ENCODE measurements at regions not wholly inside any gene's neighbourhood (a gene's known extent, or its start where the extent isn't known, plus 50 kb on each side); places are given as distances from the start of the nearest gene placed in this dataset.
A peak's percentile ranks its signal among the peaks of the same experiment; 100 is the strongest.
"Not testable (repeated sequence)": the region's sequence is repeated elsewhere in the genome, so short reads cannot be mapped to it uniquely, and the experiment has no call there.

GRCh38 chr12:131636940-131637750, 73.7 kb upstream of the SFSWAP start:
- in situ Hi-C loops (cut with HindIII; ENCODE audit: low pct_unique_long_range_greater_than_20kb, low sequenced_read_pairs), result no loop called here
- DNase-seq (ENCODE audit: low read depth in 1 of 2, low spot score in 1 of 2), result no peak
- no peak for TF ChIP-seq JUND (IDR thresholded peaks at IDR 0.05; ENCODE audit: low read depth)

DNA sequence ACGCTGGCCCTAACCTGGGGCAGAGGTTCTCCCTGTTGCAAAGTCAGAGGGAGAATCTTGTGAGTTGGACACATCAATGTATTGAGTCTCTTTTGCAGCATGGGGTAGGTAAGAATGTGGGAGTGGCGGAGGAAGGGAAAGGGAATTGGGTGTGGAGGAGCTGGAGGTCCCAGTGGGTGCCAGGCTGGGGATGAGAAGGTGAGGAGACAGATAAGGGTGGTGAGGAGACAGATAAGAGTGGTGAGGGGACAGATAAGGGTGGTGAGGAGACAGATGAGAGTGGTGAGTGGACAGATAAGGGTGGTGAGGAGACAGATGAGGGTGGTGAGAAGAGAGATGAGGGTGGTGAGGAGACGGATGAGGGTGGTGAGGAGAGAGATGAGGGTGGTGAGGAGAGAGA, 72.9 kb upstream of the SFSWAP start:
- no peak for TF ChIP-seq JUND (IDR thresholded peaks at IDR 0.05; ENCODE audit: low read depth)
- no peak for DNase-seq (ENCODE audit: low read depth in 1 of 2, low spot score in 1 of 2)
- in situ Hi-C loops (cut with HindIII; ENCODE audit: low pct_unique_long_range_greater_than_20kb, low sequenced_read_pairs), result no loop called here

DNA sequence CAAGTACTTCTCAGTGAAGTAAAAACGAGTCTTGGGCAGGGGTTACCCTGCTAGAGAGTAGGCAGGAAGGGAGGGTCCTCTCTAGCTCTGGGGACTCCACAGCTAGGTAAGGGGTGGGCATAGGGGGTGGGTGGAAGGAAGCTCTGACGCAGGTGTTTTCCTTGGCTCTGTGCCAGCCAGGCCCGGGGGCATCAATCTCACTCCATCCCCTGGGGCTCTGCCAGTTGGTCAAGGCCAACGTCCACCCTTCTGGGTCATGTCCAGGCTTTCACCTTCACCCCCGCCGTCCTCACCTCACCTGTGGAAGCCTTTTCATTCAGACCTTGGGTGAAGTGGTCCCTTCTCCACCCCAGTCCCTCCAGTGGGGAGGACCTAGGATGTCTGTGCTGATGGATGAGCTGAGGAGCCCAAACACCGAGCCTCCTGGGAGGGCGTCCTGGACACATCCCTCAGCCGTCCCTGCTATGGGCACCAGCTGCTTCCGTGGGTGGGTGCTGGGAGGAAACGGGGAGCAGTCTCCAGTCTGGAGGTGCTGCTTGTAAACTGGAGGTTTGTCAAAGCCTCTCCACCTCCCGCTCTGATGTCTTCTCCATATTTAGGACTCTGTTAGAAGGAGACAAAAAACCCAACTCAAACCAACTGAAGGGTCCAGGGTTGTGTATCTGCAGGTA, 71.5 kb upstream of the SFSWAP start:
- TF ChIP-seq JUND (IDR thresholded peaks at IDR 0.05; ENCODE audit: low read depth), result no peak
- in situ Hi-C loops (cut with HindIII; ENCODE audit: low pct_unique_long_range_greater_than_20kb, low sequenced_read_pairs), result no loop called here
- no peak for DNase-seq (ENCODE audit: low read depth in 1 of 2, low spot score in 1 of 2)

DNA sequence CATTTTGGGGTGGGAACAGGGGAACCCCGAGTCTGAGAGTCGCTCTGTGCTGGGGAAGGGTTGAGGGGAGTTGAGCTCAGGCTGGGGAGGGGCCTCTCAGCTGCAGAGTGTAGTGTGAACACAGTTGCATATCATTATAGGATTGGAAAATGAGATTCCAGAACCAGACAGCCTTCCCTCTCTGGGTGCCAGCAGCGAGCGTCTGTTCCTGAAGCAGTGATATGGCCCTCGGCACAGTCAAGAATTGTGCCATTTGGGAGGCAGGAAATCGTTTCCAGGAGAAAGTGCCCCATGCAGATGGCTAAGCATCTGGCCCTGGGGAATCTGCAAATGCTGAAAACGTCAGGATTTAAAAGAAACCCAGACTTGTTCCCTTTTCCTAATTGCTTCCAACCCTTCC, 70.4 kb upstream of the SFSWAP start:
- in situ Hi-C loops (cut with HindIII; ENCODE audit: low pct_unique_long_range_greater_than_20kb, low sequenced_read_pairs), result no loop called here
- TF ChIP-seq JUND (IDR thresholded peaks at IDR 0.05; ENCODE audit: low read depth), result no peak
- no peak for DNase-seq (ENCODE audit: low read depth in 1 of 2, low spot score in 1 of 2)

- DNase-seq (ENCODE audit: low read depth in 1 of 2, low spot score in 1 of 2), result no peak
- TF ChIP-seq JUND (IDR thresholded peaks at IDR 0.05; ENCODE audit: low read depth), result no peak
- in situ Hi-C loops (cut with HindIII; ENCODE audit: low pct_unique_long_range_greater_than_20kb, low sequenced_read_pairs), result no loop called here
These were observed 69.6 kb upstream of the SFSWAP start for GRCh38 chr12:131641315-131641714.

DNA sequence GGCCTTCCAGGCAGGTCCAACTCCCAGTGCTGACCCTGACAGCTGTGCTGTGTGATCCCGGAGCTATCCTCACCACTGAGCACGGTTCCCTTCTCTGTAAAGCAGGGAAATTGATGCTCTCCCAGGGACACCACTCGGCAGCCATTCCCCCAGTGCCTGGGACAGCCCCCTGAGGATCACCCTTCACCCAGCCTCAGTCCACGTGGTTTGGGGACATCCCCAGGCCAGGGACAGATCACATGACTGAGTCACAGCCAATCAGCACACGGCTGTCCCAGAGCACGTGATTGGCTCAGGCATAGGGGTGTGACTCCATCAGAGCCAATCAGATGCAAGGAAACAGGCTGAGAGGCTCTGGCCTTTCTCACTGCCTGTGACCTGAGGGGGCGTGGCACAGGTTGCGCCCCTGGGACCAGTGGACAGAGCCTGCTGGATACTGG, 68.8 kb upstream of the SFSWAP start:
- no peak for TF ChIP-seq JUND (IDR thresholded peaks at IDR 0.05; ENCODE audit: low read depth)
- peak in 1 of 2 experiments; percentile 32 for DNase-seq (ENCODE audit: low read depth in 1 of 2, low spot score in 1 of 2)
- in situ Hi-C loops (cut with HindIII; ENCODE audit: low pct_unique_long_range_greater_than_20kb, low sequenced_read_pairs), result no loop called here

DNA sequence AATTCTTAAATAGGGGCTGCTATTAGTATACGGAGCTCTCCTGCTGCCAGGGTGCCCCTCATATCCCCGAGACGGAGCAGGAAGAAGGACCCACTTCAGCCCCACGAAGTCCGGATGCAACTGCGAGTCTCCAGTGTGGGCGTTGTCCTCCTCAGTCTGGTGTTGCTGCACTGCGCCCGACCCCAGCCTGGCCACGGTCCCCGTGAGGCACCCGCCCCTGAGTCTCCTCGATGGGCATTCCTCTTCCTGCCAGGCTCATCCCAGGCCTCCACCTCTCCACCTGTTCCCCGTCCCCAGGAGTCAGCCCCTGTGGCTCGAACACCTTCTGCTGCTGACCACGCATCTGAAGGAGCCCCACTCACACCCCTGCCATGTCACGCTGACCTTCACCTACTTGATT, 68.1 kb upstream of the SFSWAP start:
- in situ Hi-C loops (cut with HindIII; ENCODE audit: low pct_unique_long_range_greater_than_20kb, low sequenced_read_pairs), result no loop called here
- no peak for DNase-seq (ENCODE audit: low read depth in 1 of 2, low spot score in 1 of 2)
- TF ChIP-seq JUND (IDR thresholded peaks at IDR 0.05; ENCODE audit: low read depth), result no peak

DNA sequence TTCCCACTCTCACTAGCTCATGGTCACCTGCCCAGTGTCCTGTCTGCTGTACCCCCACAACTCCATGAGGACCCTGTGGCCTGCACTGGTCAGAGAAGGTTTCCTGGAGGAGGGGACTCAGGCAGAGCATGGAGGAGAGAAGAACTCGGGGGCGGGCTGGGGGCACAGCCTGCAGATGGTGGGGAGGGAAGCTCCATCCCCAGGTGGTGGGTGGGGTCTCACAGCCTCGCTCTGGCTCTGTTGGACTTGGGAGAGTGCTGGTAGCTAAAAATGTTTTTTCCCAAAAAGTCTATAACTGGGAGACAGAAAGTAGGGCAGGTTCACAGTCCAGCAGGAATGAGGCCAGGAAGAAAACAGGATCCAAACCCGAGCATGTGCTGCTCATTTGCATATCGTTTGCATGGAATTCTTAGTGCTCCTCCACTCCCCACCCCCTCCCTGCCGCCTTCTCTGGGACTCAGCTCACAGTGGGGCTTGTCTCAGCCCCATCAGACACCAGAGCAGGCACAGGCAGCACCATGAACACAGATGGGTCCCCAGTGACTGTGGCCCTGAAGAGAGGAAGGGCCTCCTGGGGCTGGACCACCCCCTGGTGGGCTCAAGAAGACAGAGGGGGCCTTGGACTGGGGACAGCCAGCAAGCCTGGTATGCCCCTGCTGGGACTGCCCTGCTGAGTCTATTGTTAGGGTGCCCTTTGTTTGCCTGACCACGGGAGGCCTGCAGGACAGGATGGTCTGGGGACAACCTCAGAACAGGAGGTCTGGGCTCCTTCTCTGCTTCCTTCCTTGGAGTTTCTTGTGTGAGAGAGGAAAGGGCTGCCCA, 67.0 kb upstream of the SFSWAP start:
- no peak for TF ChIP-seq JUND (IDR thresholded peaks at IDR 0.05; ENCODE audit: low read depth)
- DNase-seq (ENCODE audit: low read depth in 1 of 2, low spot score in 1 of 2), result no peak
- in situ Hi-C loops (cut with HindIII; ENCODE audit: low pct_unique_long_range_greater_than_20kb, low sequenced_read_pairs), result no loop called here

DNA sequence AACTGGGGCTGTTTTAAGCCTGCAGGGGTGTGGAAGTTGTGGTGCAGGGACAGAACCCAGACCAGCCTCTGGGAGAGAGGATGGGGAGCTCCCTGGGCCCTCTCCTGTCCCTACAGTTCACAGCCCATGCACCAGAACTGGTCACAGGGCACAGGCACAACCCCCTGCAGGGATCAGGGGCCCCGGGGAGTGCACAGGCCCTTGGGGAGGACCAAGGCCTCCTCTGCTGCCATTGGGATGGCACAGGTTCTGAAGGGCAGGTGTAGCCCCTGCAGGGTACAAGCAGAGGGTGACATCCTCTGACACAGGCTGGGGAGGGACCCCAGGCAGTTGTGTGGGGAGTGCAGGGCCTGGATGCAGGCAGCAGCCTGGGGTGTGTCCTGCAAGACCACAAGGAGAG, 66.4 kb upstream of the SFSWAP start:
- no peak for TF ChIP-seq JUND (IDR thresholded peaks at IDR 0.05; ENCODE audit: low read depth)
- in situ Hi-C loops (cut with HindIII; ENCODE audit: low pct_unique_long_range_greater_than_20kb, low sequenced_read_pairs), result no loop called here

DNA sequence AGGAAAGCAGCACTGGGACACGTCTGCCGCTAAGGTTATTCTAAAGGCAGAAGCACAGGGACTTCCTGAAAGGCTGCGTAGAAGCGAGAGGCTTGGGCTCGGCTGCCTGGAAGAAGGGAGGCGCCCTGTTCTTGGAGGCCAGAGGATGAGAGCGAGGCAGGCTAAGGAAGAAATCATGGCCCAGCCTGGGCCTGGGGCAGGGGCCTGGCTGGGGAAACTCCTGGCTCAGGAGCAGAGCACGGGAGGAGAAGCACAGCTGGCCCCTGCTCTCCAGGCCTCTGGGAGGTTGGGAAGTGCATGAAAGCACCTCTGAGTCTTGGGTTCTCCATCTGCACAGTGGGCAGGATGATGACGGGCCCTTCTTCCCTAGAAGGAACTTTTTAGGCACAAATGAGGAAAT, 66.0 kb upstream of the SFSWAP start:
- in situ Hi-C loops (cut with HindIII; ENCODE audit: low pct_unique_long_range_greater_than_20kb, low sequenced_read_pairs); DNase-seq (ENCODE audit: low read depth in 1 of 2, low spot score in 1 of 2): not testable (repeated sequence)

More for the DNA sequence above, 66.4 kb upstream of the SFSWAP start:
- DNase-seq (ENCODE audit: low read depth in 1 of 2, low spot score in 1 of 2), result no peak

DNA sequence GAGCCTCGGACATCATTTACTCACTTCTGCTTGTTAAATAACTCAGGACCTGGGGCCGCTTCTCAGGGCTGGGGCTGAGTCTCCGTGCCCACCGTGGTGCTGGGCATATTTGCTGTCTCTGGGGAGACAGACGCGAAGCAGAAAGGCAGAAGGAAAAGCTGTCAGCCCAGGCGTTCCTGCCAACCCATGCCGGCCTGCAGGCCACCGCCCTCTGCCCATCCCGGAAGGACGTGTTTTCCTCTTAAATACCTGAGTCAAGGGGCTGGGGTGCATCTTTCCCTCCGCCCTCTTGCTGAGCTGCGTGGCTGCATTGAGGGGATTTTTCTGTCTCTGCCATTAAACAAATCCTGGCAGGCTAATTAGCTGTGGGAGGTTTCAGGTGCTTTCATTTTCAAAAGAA, 65.3 kb upstream of the SFSWAP start:
- DNase-seq (ENCODE audit: low read depth in 1 of 2, low spot score in 1 of 2); in situ Hi-C loops (cut with HindIII; ENCODE audit: low pct_unique_long_range_greater_than_20kb, low sequenced_read_pairs): not testable (repeated sequence)

DNA sequence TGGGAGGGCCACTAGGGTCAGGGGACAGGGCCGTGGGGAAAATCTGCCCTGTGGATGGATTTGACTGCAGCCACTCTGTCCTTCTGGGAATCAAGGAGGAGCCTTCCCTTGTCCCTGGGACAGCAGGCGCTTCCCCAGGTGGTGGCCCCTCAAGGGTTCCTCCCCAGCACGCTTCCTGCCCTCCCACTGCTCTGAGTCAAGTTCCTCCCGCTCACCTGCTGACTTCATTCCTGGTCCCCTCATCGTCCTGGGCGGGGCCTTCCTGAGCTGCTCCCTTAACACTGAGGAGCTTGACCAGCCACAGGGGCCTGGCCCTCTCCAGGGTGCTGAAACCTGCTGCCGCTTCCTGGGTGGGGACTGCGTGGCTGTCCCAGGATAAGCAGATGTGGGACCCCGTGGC, 64.4 kb upstream of the SFSWAP start:
- DNase-seq (ENCODE audit: low read depth in 1 of 2, low spot score in 1 of 2), result peak in 1 of 2 experiments; percentile 36
- in situ Hi-C loops (cut with HindIII; ENCODE audit: low pct_unique_long_range_greater_than_20kb, low sequenced_read_pairs), result not testable (repeated sequence)

- TF ChIP-seq JUND (IDR thresholded peaks at IDR 0.05; ENCODE audit: low read depth), result no peak
These were observed 63.2 kb upstream of the SFSWAP start for GRCh38 chr12:131647667-131648066.

DNA sequence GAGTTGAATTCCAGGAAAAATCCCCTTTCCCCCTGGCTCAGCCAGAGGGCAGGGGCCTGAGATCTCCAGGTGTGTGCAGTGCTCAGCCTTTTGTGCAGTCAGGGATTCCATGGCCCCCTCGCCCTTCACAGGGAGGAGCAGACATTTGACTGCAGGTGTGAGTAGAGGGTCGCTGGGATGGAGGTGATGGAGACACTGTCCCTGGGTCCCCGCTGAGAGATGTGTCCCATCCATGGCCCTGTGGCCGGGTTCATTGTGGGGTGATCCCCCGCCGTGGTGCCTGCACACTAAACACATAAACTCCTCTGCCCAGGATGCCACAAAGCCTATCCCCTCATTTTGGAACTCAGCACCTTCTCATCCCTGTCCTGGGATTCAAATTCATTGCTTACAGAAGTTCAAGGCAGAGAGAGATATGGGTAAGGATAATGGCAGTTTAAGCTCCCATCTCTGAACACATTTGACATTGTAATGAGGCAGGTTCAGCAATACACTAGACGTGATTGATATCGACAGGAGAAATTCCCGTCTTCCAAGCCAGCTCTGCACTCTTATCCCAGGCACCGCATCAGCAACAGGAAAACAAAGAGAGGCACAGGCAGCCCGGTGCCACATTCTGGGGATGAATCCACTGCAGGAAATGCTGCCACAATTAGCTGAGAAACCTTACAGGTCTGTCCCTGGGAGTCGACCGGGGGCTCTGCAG, 55.3 kb upstream of the SFSWAP start:
- DNase-seq (ENCODE audit: low read depth in 1 of 2, low spot score in 1 of 2); in situ Hi-C loops (cut with HindIII; ENCODE audit: low pct_unique_long_range_greater_than_20kb, low sequenced_read_pairs): not testable (repeated sequence)

More at GRCh38 chr12:131647667-131648066, 63.2 kb upstream of the SFSWAP start:
- in situ Hi-C loops (cut with HindIII; ENCODE audit: low pct_unique_long_range_greater_than_20kb, low sequenced_read_pairs), result no loop called here
- DNase-seq (ENCODE audit: low read depth in 1 of 2, low spot score in 1 of 2), result no peak

- in situ Hi-C loops (cut with HindIII; ENCODE audit: low pct_unique_long_range_greater_than_20kb, low sequenced_read_pairs); DNase-seq (ENCODE audit: low read depth in 1 of 2, low spot score in 1 of 2): not testable (repeated sequence)
These were observed 54.1 kb upstream of the SFSWAP start for GRCh38 chr12:131656796-131657195.

GRCh38 chr12:131658605-131659004, 52.3 kb upstream of the SFSWAP start:
- in situ Hi-C loops (cut with HindIII; ENCODE audit: low pct_unique_long_range_greater_than_20kb, low sequenced_read_pairs); DNase-seq (ENCODE audit: low read depth in 1 of 2, low spot score in 1 of 2): not testable (repeated sequence)

- in situ Hi-C loops (cut with HindIII; ENCODE audit: low pct_unique_long_range_greater_than_20kb, low sequenced_read_pairs), result not testable (repeated sequence)
These were observed 51.4 kb upstream of the SFSWAP start for GRCh38 chr12:131659484-131659883.

More at GRCh38 chr12:131659484-131659883, 51.4 kb upstream of the SFSWAP start:
- not testable (repeated sequence) for DNase-seq (ENCODE audit: low read depth in 1 of 2, low spot score in 1 of 2)

All from T47D (cell line).